Naive thymus-derived CD8-positive, alpha-beta T cell (primary cell): ENCODE measurements at regions not wholly inside any gene's neighbourhood (a gene's known extent, or its start where the extent isn't known, plus 50 kb on each side); places are given as distances from the start of the nearest gene placed in this dataset.

ENCODE experiments used
- ATAC-seq, 2 donors: fragments of 150-1000 bp; cut with Tn5 transposase in 1 of 2; sonication (Bioruptor Pico), chemical (Tn5 transposase) in 1 of 2; 1 replicate in 1 of 2; 2 replicates in 1 of 2; pipeline ENCODE4 v1.10.0; 2021; ENCODE audit warnings: mild to moderate bottlenecking in 2 of 2, moderate library complexity in 2 of 2
- POLR2A ChIA-PET: fragments of 350-600 bp; sonication (Branson Sonifier 250); formaldehyde crosslinking; loops from one replicate; lab custom pipeline; 2021; ENCODE audit warnings: antibody characterized with exemption; lab: Charles Lee
- DNase-seq, 10 donors: peaks; one replicate each; pipeline versions ENCODE4 v3.0.0 to v3.0.0-alpha.2; 2020 to 2022
- H3K27ac Mint-ChIP-seq, 10 donors: one replicate each; pipeline ENCODE4 v1.8.0; 2020 to 2022; ENCODE audit warnings: mild to moderate bottlenecking in 10 of 10, mixed read lengths in 10 of 10, moderate library complexity in 4 of 10, inconsistent platforms in 1 of 10
- H3K27me3 Mint-ChIP-seq, 5 donors: one replicate each; pipeline ENCODE4 v1.8.0; 2021 to 2022; ENCODE audit warnings: mixed read lengths in 5 of 5
- H3K36me3 Mint-ChIP-seq, 3 donors: one replicate each; pipeline ENCODE4 v1.8.0; 2020 to 2022; ENCODE audit warnings: mixed read lengths in 3 of 3, mild to moderate bottlenecking in 2 of 3, inconsistent platforms in 1 of 3
- H3K4me1 Mint-ChIP-seq, 4 donors: one replicate each; pipeline ENCODE4 v1.8.0; 2021 to 2022; ENCODE audit warnings: mixed read lengths in 4 of 4
- H3K4me3 Mint-ChIP-seq, 10 donors: one replicate each; pipeline ENCODE4 v1.8.0; 2020 to 2022; ENCODE audit warnings: mild to moderate bottlenecking in 10 of 10, mixed read lengths in 10 of 10, moderate library complexity in 6 of 10, inconsistent platforms in 1 of 10
- H3K9me3 Mint-ChIP-seq, 9 donors: one replicate each; pipeline ENCODE4 v1.8.0; 2020 to 2022; ENCODE audit warnings: mixed read lengths in 9 of 9, mild to moderate bottlenecking in 3 of 9, inconsistent platforms in 1 of 9, moderate library complexity in 1 of 9

DNA sequence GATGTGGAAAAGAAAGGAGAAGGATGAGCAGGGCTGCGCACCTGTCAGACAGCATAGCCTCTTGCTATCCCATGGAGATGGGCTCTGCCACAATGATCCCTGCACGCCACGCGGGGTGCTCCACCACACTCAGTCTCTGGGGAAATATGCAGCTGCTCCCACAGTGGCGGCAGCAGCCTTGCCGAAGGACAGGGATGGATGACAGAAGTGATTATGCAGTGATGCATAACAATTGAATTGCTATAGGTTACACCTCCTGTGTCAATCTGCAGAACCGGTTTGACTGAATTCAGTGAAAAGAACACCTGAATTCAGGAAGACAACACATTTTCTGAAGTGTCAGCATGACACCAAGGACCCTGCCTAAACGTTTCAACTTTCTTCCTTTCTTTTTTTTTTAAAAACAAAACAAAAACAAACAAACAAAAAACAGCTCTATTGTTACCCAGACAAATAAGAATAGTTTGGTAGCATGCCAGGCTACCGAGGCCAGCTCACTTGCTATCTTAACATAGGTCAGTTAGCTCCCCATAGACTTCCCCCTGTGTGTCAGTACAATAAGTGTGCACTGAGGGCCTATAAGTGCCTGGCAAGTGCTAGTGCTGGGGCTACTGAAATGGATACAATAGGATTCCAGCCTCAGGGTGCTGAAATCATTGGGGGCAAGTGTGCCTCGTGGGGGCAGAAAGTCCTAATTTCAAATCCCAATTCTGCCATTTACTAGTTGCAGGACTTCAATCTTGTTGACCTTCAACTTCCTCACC is 127.6 kb upstream of the LMO4 start:
- DNase-seq (no peak), ATAC-seq (no peak)
- H3K27ac Mint-ChIP-seq, result peak overlapping the region in 1 of 10 donors; percentile 53
- peaks cover 8 to 12% (median 11%) of the 10 kb centered on the region in 4 donors for H3K4me1 Mint-ChIP-seq
- H3K36me3 Mint-ChIP-seq, result no peaks in the 10 kb centered on the region
- POLR2A ChIA-PET, result no interaction called here
- no peaks in the 10 kb centered on the region for H3K9me3 Mint-ChIP-seq
- H3K27me3 Mint-ChIP-seq, result peaks cover 26 to 54% (median 39%) of the 10 kb centered on the region in 5 donors
- no peak overlapping the region for H3K4me3 Mint-ChIP-seq

DNA sequence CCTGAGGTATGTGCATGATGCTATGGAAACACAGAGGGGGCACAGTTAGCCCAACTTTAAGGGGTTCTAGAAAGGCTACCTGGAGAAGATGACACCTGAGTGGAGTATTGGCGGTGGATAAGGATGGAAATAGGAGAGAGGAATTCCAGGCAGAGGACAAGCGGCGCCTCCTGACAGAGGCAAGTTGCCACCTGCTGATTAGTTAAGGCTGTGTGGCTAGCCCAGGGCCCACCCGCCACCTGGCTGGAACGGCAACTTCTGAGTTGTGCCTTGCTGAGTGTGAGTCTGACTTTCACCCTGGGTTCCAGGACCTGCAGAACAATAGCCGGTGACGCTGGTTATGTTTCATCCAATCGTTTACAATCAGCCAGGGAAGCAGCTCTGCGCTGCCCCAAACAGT is 126.9 kb upstream of the LMO4 start:
- peak overlapping the region in 1 of 10 donors; percentile 51 for H3K27ac Mint-ChIP-seq
- peaks cover 8 to 12% (median 11%) of the 10 kb centered on the region in 4 donors for H3K4me1 Mint-ChIP-seq
- DNase-seq, result no peak
- H3K9me3 Mint-ChIP-seq, result no peaks in the 10 kb centered on the region
- no peak overlapping the region for H3K4me3 Mint-ChIP-seq
- H3K36me3 Mint-ChIP-seq, result no peaks in the 10 kb centered on the region
- H3K27me3 Mint-ChIP-seq, result peaks cover 26 to 60% (median 39%) of the 10 kb centered on the region in 5 donors
- POLR2A ChIA-PET, result no interaction called here
- no peak for ATAC-seq

DNA sequence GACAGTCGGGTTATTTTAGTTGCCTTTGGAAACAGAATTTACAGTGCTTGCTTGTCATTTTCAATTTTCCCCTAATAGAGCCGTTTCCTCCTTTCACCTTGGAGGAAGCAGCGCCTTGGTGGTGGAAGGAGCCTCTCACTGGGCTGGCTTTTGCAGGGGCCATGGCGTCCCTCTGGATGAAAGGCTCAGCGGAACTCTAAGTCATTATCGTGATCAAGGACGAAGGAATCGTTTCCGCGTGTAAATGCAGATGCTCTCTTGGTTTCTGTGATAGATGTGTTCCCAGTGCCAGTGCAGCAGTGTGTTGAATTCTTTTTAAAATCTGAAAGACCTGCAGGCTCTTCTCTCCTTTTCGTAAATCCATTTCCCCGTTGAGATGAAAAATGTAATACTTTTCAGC is 126.2 kb upstream of the LMO4 start:
- Mint-ChIP-seq H3K4me1 (peaks cover 8 to 12% (median 11%) of the 10 kb centered on the region in 4 donors), H3K27ac (peak overlapping the region in 1 of 10 donors; percentile 65), H3K27me3 (peaks cover 26 to 67% (median 35%) of the 10 kb centered on the region in 5 donors), H3K9me3 (no peaks in the 10 kb centered on the region), H3K36me3 (no peaks in the 10 kb centered on the region), H3K4me3 (peak overlapping the region in 6 of 10 donors; percentile 16 to 49 (median 39))
- POLR2A ChIA-PET, result no interaction called here
- ATAC-seq (no peak), DNase-seq (no peak)

DNA sequence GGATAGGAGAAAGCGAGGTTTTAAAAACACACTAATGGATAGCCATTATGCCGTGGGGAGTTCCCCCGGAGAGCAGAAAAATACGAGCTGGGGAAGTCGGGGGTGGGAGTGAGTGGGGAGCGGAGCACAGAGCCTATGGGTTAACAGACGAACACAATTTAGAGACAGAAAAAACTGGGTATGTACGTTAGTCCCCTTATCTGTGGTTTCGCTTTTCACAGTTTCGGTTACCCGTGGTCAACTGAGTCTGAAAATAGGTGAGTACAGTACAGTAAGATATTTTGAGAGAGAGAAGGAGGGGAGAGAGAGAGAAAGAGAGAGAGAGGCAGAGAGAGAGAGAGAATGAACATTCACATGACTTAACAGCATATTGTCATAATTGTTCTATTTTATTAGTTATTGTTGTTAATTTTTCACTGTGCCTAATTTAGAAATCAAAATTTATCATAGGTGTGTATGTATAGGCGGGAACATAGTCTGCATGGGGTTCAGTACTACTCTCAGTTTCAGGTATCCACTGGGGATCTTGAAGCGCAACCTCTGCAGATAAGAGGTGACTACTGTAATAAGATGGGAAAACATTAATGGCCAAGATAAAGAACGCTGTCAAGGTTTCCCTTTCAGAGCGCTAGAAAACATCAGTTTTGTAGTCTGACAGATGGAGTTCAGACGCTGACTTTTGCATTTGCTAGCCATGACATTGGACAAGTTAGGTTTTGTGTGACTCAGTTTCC is 125.6 kb upstream of the LMO4 start:
- no peaks in the 10 kb centered on the region for H3K36me3 Mint-ChIP-seq
- H3K4me1 Mint-ChIP-seq, result peaks cover 8 to 12% (median 11%) of the 10 kb centered on the region in 4 donors
- ATAC-seq (no peak), DNase-seq (no peak)
- H3K9me3 Mint-ChIP-seq, result no peaks in the 10 kb centered on the region
- peak overlapping the region in 5 of 10 donors; percentile 16 to 42 (median 34) for H3K4me3 Mint-ChIP-seq
- peaks cover 27 to 73% (median 34%) of the 10 kb centered on the region in 5 donors for H3K27me3 Mint-ChIP-seq
- POLR2A ChIA-PET, result no interaction called here
- peak overlapping the region in 2 of 10 donors; percentile 11 to 81 for H3K27ac Mint-ChIP-seq

DNA sequence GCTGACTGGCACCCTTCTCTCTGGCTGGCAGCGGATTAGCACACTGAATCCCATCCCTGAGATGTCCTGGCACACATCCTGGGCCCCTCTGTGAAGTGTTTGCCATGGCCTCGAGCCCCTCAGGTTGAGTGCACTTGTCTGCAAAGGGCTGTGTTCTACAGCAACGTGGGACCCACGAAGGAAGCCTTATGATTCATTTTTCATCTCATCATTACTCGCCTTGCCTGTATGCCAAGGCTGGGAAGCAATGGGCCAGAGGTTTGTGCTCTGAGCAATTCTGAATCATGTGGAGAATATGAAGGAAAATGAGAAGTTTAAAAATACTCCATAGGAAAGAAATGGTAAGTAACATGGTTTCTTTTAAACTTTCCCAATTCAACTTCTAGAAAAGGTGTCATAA is 124.8 kb upstream of the LMO4 start:
- POLR2A ChIA-PET, result no interaction called here
- no peak overlapping the region for H3K27ac Mint-ChIP-seq

DNA sequence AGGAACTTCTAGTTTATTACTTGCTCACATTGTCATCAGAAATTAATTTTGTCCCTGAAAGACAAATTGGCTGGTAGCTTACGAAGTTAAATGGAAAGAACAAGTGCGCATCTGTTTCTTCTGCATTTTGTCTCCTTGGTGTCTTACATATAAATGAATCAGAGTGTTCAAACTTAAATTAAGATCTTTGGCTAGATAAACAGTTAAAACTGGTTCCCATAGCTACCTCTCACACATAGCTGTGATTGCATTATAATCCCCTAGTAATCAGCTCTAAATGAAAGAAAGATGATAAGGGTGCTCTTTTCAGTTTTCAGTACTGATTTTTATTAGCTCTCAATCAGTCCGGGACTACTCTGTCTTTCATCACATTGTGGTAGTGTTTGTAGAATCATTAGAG is 124.2 kb upstream of the LMO4 start:
- no peak overlapping the region for H3K27ac Mint-ChIP-seq
- H3K4me1 Mint-ChIP-seq, result peaks cover 8 to 12% (median 11%) of the 10 kb centered on the region in 4 donors
- POLR2A ChIA-PET, result no interaction called here
- H3K4me3 Mint-ChIP-seq, result no peak overlapping the region
- DNase-seq, result no peak
- no peaks in the 10 kb centered on the region for H3K9me3 Mint-ChIP-seq
- H3K27me3 Mint-ChIP-seq, result peaks cover 28 to 85% (median 38%) of the 10 kb centered on the region in 5 donors
- no peaks in the 10 kb centered on the region for H3K36me3 Mint-ChIP-seq
- ATAC-seq, result no peak

More for the DNA sequence above, 124.8 kb upstream of the LMO4 start:
- Mint-ChIP-seq H3K36me3 (no peaks in the 10 kb centered on the region), H3K9me3 (no peaks in the 10 kb centered on the region), H3K4me1 (peaks cover 8 to 12% (median 11%) of the 10 kb centered on the region in 4 donors), H3K4me3 (no peak overlapping the region), H3K27me3 (peaks cover 29 to 82% (median 38%) of the 10 kb centered on the region in 5 donors)
- ATAC-seq, result no peak
- DNase-seq, result no peak

DNA sequence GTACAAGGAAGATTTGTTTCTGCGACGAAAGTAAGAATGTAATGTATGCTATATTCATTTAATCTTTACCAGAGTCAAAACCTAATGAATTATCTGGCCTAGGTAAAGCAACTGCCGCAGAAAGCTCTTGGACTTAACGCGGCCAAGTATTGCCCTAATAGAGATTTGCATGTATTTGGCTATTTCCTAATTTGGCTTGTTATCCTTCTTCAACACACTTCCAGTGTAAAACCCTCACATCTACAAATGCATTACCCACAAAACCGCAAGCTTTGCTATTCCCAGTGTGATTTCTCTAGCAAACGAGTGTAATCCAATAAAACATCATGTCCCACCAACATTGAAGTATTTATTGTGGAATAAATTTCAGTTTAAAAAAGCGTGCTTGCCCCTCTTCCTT is 123.8 kb upstream of the LMO4 start:
- no peaks in the 10 kb centered on the region for H3K36me3 Mint-ChIP-seq
- no peak for ATAC-seq
- H3K9me3 Mint-ChIP-seq, result no peaks in the 10 kb centered on the region
- no peak overlapping the region for H3K4me3 Mint-ChIP-seq
- peaks cover 8 to 12% (median 11%) of the 10 kb centered on the region in 4 donors for H3K4me1 Mint-ChIP-seq
- POLR2A ChIA-PET, result no interaction called here
- no peak overlapping the region for H3K27ac Mint-ChIP-seq
- no peak for DNase-seq
- H3K27me3 Mint-ChIP-seq, result peaks cover 24 to 80% (median 35%) of the 10 kb centered on the region in 5 donors

DNA sequence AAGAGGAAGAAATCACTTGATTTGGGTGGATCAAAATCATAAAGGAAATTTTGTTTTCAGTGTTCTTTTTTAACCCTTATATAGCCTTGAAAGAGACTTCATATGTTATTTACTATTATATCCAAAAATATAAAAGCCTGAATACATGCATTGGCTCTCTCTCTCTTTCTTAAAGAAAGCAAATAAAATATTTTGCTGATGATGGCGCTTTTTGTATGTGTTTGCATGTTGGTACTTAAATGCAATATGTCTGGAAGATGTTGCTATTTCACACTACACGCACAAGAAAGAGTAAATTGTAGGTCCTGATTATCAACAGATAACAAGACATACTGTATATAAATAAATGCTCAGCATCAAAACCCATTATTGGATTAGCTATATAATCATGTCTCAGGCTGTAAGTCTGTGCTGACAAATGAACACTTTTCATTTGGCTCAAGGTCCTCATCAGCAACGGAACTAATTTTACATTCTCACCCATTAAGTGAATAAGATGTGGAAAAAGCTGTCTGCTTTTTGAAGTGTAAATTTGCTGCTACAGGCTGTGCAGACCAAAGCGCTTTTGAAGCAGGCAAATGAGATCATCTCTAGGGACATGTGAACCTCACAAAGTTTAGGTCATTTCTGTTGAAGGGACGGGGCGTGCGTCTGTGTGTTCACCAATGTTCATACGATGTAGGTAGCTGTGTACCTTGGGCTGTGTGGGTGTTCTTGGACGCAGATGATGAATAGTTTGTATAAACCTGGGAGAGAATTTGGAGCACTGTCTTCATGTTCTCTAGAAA is 122.4 kb upstream of the LMO4 start:
- H3K27ac Mint-ChIP-seq, result peak overlapping the region in 1 of 10 donors; percentile 41
- POLR2A ChIA-PET, result no interaction called here
- no peaks in the 10 kb centered on the region for H3K36me3 Mint-ChIP-seq
- H3K4me3 Mint-ChIP-seq, result no peak overlapping the region
- H3K27me3 Mint-ChIP-seq, result peaks cover 16 to 76% (median 25%) of the 10 kb centered on the region in 5 donors
- H3K4me1 Mint-ChIP-seq, result peaks cover 8 to 12% (median 11%) of the 10 kb centered on the region in 4 donors
- DNase-seq (no peak), ATAC-seq (no peak)
- H3K9me3 Mint-ChIP-seq, result no peaks in the 10 kb centered on the region

DNA sequence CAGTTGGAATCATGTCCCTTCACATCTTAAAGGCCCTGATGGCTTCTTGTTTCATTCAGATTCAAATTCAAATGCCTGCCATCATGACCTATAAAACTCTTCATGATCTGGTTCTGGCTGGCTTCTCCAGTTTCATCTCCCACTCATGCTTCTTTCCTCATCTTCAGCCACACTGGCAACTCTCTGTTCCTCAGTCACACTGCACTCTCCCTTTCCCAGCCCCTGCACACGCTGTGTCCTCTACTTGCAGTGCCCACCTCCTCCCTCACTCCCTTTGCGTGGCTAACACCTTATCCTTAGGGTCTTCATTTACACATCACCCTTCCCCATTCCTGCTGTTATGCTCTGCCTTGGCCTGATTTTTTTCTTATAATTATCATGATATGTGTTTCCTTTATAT is 120.6 kb upstream of the LMO4 start:
- ATAC-seq (no peak), DNase-seq (no peak)
- Mint-ChIP-seq H3K9me3 (no peaks in the 10 kb centered on the region), H3K4me3 (no peak overlapping the region), H3K27ac (peak overlapping the region in 1 of 10 donors; percentile 1), H3K4me1 (peaks cover 0 to 2% (median under 1%) of the 10 kb centered on the region in 4 donors), H3K36me3 (no peaks in the 10 kb centered on the region), H3K27me3 (peaks cover 4 to 67% (median 12%) of the 10 kb centered on the region in 5 donors)
- POLR2A ChIA-PET, result no interaction called here

DNA sequence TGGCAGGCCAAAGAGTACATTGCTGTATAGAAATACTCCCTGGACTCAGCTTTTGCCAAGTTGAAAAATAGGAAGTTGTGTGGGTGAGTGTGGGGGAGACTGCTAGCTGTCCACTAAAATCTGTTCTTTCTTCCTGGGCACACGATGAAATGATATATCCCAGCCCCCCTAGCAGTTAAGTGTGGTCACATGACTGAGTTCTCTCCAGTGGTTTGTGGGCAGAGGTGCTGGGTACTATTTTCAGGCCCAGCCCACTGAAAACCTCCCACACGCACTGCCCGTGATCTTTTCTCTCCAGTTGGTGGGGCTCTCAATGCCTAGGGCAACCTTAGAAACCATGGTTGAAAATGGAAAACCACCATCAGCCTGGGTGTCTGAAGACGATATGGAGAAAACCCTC is 119.7 kb upstream of the LMO4 start:
- POLR2A ChIA-PET, result no interaction called here
- no peak overlapping the region for H3K4me3 Mint-ChIP-seq
- H3K4me1 Mint-ChIP-seq, result no peaks in the 10 kb centered on the region
- no peak for DNase-seq
- H3K36me3 Mint-ChIP-seq, result no peaks in the 10 kb centered on the region
- ATAC-seq, result no peak
- no peak overlapping the region for H3K27ac Mint-ChIP-seq
- peaks cover 4 to 58% (median 9%) of the 10 kb centered on the region in 5 donors for H3K27me3 Mint-ChIP-seq
- H3K9me3 Mint-ChIP-seq, result no peaks in the 10 kb centered on the region

DNA sequence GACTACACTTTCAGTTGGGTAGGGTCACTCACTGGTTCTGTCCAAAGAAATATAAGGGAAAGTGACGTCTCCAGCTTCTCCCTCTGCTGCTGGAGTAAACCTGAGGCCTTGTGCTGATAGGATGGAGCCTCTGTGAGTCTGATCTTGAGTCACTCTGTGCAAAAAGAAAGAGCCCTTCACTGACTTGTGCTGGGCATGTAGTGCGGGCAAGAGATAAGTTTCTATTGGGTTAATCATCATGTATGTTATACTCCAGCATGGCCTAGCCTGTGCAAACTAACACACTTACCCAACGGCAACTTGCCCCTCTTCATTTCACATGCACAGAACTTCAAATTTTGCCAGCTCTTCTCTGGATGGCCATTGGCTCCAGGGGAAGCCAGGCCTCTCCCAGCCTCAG is 118.5 kb upstream of the LMO4 start:
- Mint-ChIP-seq H3K4me1 (no peaks in the 10 kb centered on the region), H3K27me3 (peaks cover 4 to 50% (median 6%) of the 10 kb centered on the region in 5 donors), H3K9me3 (peaks cover 0 to 5% (median 0%) of the 10 kb centered on the region in 9 donors), H3K27ac (no peak overlapping the region), H3K36me3 (peaks cover 0 to 3% (median 0%) of the 10 kb centered on the region in 3 donors), H3K4me3 (no peak overlapping the region)
- ATAC-seq (no peak), DNase-seq (no peak)
- POLR2A ChIA-PET, result no interaction called here

DNA sequence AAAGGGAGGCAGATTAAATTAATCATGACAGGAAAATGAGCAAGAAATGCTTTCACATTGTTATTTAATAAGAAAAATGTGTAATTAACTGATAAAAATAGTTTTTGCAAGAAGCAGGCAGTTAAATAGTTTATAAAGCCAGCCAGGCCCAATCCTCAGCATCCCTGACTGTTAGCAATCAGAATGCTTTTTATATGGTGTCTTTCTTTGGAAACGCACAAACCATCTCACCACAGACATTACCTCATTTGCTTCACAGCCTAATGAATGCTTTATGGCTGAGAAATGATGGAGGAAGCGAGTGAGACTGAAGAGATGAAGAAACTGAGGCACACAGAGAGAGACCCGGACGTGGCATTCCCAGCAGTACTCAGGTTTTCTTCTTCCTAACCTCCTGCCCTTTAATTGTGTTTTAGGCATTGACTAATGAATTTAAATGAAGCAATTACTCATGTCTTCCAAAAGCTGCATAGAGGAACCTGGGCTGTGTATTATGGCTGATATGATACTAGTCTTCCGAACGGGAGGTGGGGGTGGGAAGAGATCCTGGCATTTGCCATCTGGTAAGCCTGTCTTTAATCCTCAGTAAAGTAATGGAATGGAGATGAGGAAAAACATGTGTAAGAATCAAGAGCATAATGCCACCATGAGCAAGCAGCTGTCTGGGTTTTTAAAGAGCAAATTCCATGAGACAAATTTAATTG is 116.1 kb upstream of the LMO4 start:
- peaks cover 4 to 36% (median 5%) of the 10 kb centered on the region in 5 donors for H3K27me3 Mint-ChIP-seq
- no peaks in the 10 kb centered on the region for H3K4me1 Mint-ChIP-seq
- peaks cover 0 to 19% (median 5%) of the 10 kb centered on the region in 9 donors for H3K9me3 Mint-ChIP-seq
- no peak overlapping the region for H3K27ac Mint-ChIP-seq
- ATAC-seq, result no peak
- POLR2A ChIA-PET, result no interaction called here
- peaks cover 0 to 12% (median 3%) of the 10 kb centered on the region in 3 donors for H3K36me3 Mint-ChIP-seq
- DNase-seq, result no peak
- H3K4me3 Mint-ChIP-seq, result no peak overlapping the region
